Activated CD8-positive, alpha-beta T cell treated with anti-CD3 and anti-CD28 coated beads for 36 hours (primary cell): ENCODE measurements at regions not wholly inside any gene's neighbourhood (a gene's known extent, or its start where the extent isn't known, plus 50 kb on each side); places are given as distances from the start of the nearest gene placed in this dataset.

Experiments used
- ATAC-seq: fragments of 200-7000 bp; cut with Tn5 transposase; one replicate; pipeline ENCODE4 v1.10.0; 2021; ENCODE audit warnings: mild to moderate bottlenecking, moderate library complexity
- CTCF ChIA-PET: fragments of 350-600 bp; sonication (Branson Sonifier 250); formaldehyde crosslinking; loops from one replicate; lab custom pipeline; 2021; ENCODE audit warnings: antibody characterized with exemption; lab: Charles Lee
- POLR2A ChIA-PET: fragments of 350-600 bp; sonication (Branson Sonifier 250); formaldehyde crosslinking; loops from one replicate; lab custom pipeline; 2021; ENCODE audit warnings: antibody characterized with exemption; lab: Charles Lee
- DNase-seq: peaks from one replicate; pipeline ENCODE4 v3.0.0-alpha.2; 2020
- H3K27ac Mint-ChIP-seq: one replicate; pipeline ENCODE4 v1.8.0; 2021; ENCODE audit warnings: mild to moderate bottlenecking, mixed read lengths
- H3K27me3 Mint-ChIP-seq: one replicate; pipeline ENCODE4 v1.8.0; 2021; ENCODE audit warnings: mixed read lengths
- H3K36me3 Mint-ChIP-seq: one replicate; pipeline ENCODE4 v1.8.0; 2021; ENCODE audit warnings: low read depth, mixed read lengths
- H3K4me1 Mint-ChIP-seq: one replicate; pipeline ENCODE4 v1.8.0; 2021; ENCODE audit warnings: low read depth, mixed read lengths
- H3K4me3 Mint-ChIP-seq: one replicate; pipeline ENCODE4 v1.8.0; 2021; ENCODE audit warnings: mild to moderate bottlenecking, moderate library complexity, mixed read lengths
- H3K9me3 Mint-ChIP-seq: one replicate; pipeline ENCODE4 v1.8.0; 2021; ENCODE audit warnings: mixed read lengths
- CTCF ChIP-seq: fragments of 200-600 bp; IDR thresholded peaks from one replicate; pipeline ENCODE4 v1.8.0; 2022; ENCODE audit warnings: antibody characterized with exemption, mild to moderate bottlenecking
- intact Hi-C: fragments of 100-400 bp; cut with micrococcal nuclease; formaldehyde crosslinking; loops from one replicate; pipeline ENCODE4 v1.10.0; 2022

- Mint-ChIP-seq H3K4me1 (no peaks in the 10 kb centered on the region), H3K4me3 (no peak overlapping the region), H3K27ac (no peak overlapping the region), H3K9me3 (peaks cover 3% of the 10 kb centered on the region), H3K36me3 (no peaks in the 10 kb centered on the region), H3K27me3 (no peaks in the 10 kb centered on the region)
- DNase-seq (no peak), ATAC-seq (no peak)
- intact Hi-C loops = no loop called here
- no peak for TF ChIP-seq CTCF
- ChIA-PET CTCF (no interaction called here), POLR2A (no interaction called here)
These were observed 731.6 kb downstream of the SOCS6 start for GRCh38 chr18:71020342-71021029.

GRCh38 chr18:71018816-71019215, 730.0 kb downstream of the SOCS6 start:
- H3K9me3 Mint-ChIP-seq = peaks cover 3% of the 10 kb centered on the region
- intact Hi-C loops = no loop called here
- no peaks in the 10 kb centered on the region for H3K36me3 Mint-ChIP-seq
- no peak overlapping the region for H3K4me3 Mint-ChIP-seq
- H3K27ac Mint-ChIP-seq = no peak overlapping the region
- H3K27me3 Mint-ChIP-seq = no peaks in the 10 kb centered on the region
- no peak for TF ChIP-seq CTCF
- H3K4me1 Mint-ChIP-seq = no peaks in the 10 kb centered on the region
- ChIA-PET CTCF (no interaction called here), POLR2A (no interaction called here)
- no peak for ATAC-seq
- no peak for DNase-seq

GRCh38 chr18:71012789-71013188, 723.9 kb downstream of the SOCS6 start:
- ChIA-PET POLR2A (no interaction called here), CTCF (no interaction called here)
- H3K9me3 Mint-ChIP-seq = peaks cover 3% of the 10 kb centered on the region
- ATAC-seq = no peak
- no peak overlapping the region for H3K4me3 Mint-ChIP-seq
- no peaks in the 10 kb centered on the region for H3K27me3 Mint-ChIP-seq
- intact Hi-C loops = no loop called here
- DNase-seq = no peak
- H3K27ac Mint-ChIP-seq = no peak overlapping the region
- no peaks in the 10 kb centered on the region for H3K4me1 Mint-ChIP-seq
- no peak for TF ChIP-seq CTCF
- H3K36me3 Mint-ChIP-seq = no peaks in the 10 kb centered on the region

- Mint-ChIP-seq H3K4me3 (no peak overlapping the region), H3K9me3 (no peaks in the 10 kb centered on the region), H3K36me3 (no peaks in the 10 kb centered on the region), H3K27me3 (no peaks in the 10 kb centered on the region), H3K4me1 (no peaks in the 10 kb centered on the region), H3K27ac (no peak overlapping the region)
- ChIA-PET CTCF (no interaction called here), POLR2A (no interaction called here)
- DNase-seq = no peak
- no peak for TF ChIP-seq CTCF
- intact Hi-C loops = no loop called here
- no peak for ATAC-seq
These were observed 722.5 kb downstream of the SOCS6 start for GRCh38 chr18:71011389-71011788.

- no peaks in the 10 kb centered on the region for H3K27me3 Mint-ChIP-seq
- no peak overlapping the region for H3K4me3 Mint-ChIP-seq
- no peak for ATAC-seq
- peaks cover 2% of the 10 kb centered on the region for H3K9me3 Mint-ChIP-seq
- H3K4me1 Mint-ChIP-seq = no peaks in the 10 kb centered on the region
- no peak for TF ChIP-seq CTCF
- intact Hi-C loops = no loop called here
- CTCF ChIA-PET = no interaction called here
- H3K36me3 Mint-ChIP-seq = no peaks in the 10 kb centered on the region
- H3K27ac Mint-ChIP-seq = no peak overlapping the region
- POLR2A ChIA-PET = no interaction called here
- DNase-seq = no peak
These were observed 719.4 kb downstream of the SOCS6 start for GRCh38 chr18:71008257-71008656.
